GM23248 (cell line): ENCODE measurements at regions not wholly inside any gene's neighbourhood (a gene's known extent, or its start where the extent isn't known, plus 50 kb on each side); places are given as distances from the start of the nearest gene placed in this dataset.

Experiments used
- DNase-seq: peaks from one replicate; pipeline ENCODE4 v3.0.0-alpha.2; 2015
- H2AFZ ChIP-seq: fragments of 200-600 bp; sonication (generic); 2 replicates; pipeline ENCODE4 v1.6.1; 2016; ENCODE audit warnings: antibody characterized with exemption
- H3F3A ChIP-seq: fragments of 200-600 bp; sonication (generic); 2 replicates; pipeline ENCODE4 v1.6.1; 2016; ENCODE audit warnings: mild to moderate bottlenecking, antibody characterized with exemption, mixed run types; ENCODE audit not compliant: insufficient read depth
- H3K27ac ChIP-seq: fragments of 200-600 bp; sonication (generic); 2 replicates; pipeline ENCODE4 v1.5.1; 2016; ENCODE audit warnings: mild to moderate bottlenecking
- H3K27me3 ChIP-seq: fragments of 200-600 bp; sonication (generic); replicated peaks from 2 replicates; pipeline ENCODE4 v1.6.1; 2016; ENCODE audit warnings: mild to moderate bottlenecking; ENCODE audit not compliant: insufficient read depth
- H3K36me3 ChIP-seq: fragments of 200-600 bp; sonication (generic); 2 replicates; pipeline ENCODE4 v1.6.1; 2016; ENCODE audit warnings: low read depth, mild to moderate bottlenecking
- H3K4me1 ChIP-seq: fragments of 200-600 bp; sonication (generic); 2 replicates; pipeline ENCODE4 v1.6.1; 2016; ENCODE audit warnings: mild to moderate bottlenecking; ENCODE audit not compliant: insufficient read depth
- H3K4me2 ChIP-seq: fragments of 200-600 bp; sonication (generic); one replicate; pipeline ENCODE4 v1.6.1; 2016; ENCODE audit warnings: mild to moderate bottlenecking; ENCODE audit not compliant: unreplicated experiment
- H3K4me3 ChIP-seq: fragments of 200-600 bp; sonication (generic); 2 replicates; pipeline ENCODE4 v1.5.1; 2016; ENCODE audit warnings: mild to moderate bottlenecking
- H3K79me2 ChIP-seq: fragments of 200-600 bp; sonication (generic); 2 replicates; pipeline ENCODE4 v1.6.1; 2016; ENCODE audit warnings: mild to moderate bottlenecking; ENCODE audit not compliant: insufficient read depth
- H3K9ac ChIP-seq: fragments of 200-600 bp; sonication (generic); 2 replicates; pipeline ENCODE4 v1.6.1; 2016; ENCODE audit warnings: mild to moderate bottlenecking
- H3K9me2 ChIP-seq: fragments of 200-600 bp; sonication (generic); 2 replicates; pipeline ENCODE4 v1.6.1; 2016; ENCODE audit warnings: mixed run types, mild to moderate bottlenecking, moderate library complexity; ENCODE audit not compliant: insufficient read depth
- H3K9me3 ChIP-seq: fragments of 200-600 bp; sonication (generic); one replicate; pipeline ENCODE4 v1.6.1; 2017; ENCODE audit warnings: low read depth
- H4K20me1 ChIP-seq: fragments of 200-600 bp; sonication (generic); 2 replicates; pipeline ENCODE4 v1.6.0; 2016; ENCODE audit not compliant: insufficient read depth
- EZH2 ChIP-seq: fragments of 200-600 bp; sonication (generic); IDR thresholded peaks from 2 replicates; pipeline ENCODE4 v1.6.1; 2018; ENCODE audit warnings: antibody characterized with exemption, mild to moderate bottlenecking; ENCODE audit not compliant: insufficient read depth, poor library complexity, severe bottlenecking
- EZH2phosphoT487 ChIP-seq: fragments of 200-600 bp; sonication (generic); IDR thresholded peaks from 2 replicates; pipeline ENCODE4 v1.6.1; 2018; ENCODE audit warnings: antibody characterized with exemption, moderate library complexity, mild to moderate bottlenecking, low read depth; ENCODE audit not compliant: insufficient read depth
- WGBS, 2 experiments: methylation state at CpG; one replicate each; pipeline ENCODE4 v1.1.6; 2015 to 2017; ENCODE audit warnings: low lambda C conversion rate in 2 of 2, low coverage in 1 of 2; ENCODE audit errors: missing lambda C conversion rate in 2 of 2; 5-methylcytosine and 5-hydroxymethylcytosine counted together
- in situ Hi-C: fragments of 300-500 bp; cut with MboI; formaldehyde crosslinking; loops from 2 replicates; pipeline ENCODE4 v1.15.0; 2020

GRCh38 chr12:46557539-46558373 is 185.2 kb upstream of the SLC38A2 start:
- peak; percentile 62 for DNase-seq
- 3% methylated on average over 5 of the region's 5 CpGs for WGBS, 2 experiments
- peak overlapping the region; percentile 71 for H3K9ac ChIP-seq
- peaks cover 76% of the 10 kb centered on the region for H3F3A ChIP-seq
- no peaks in the 10 kb centered on the region for H3K9me3 ChIP-seq
- no peaks in the 10 kb centered on the region for H4K20me1 ChIP-seq
- H3K4me2 ChIP-seq: peak overlapping the region; percentile 73
- H3K36me3 ChIP-seq: no peaks in the 10 kb centered on the region
- no peaks in the 10 kb centered on the region for H3K27me3 ChIP-seq
- peak overlapping the region; percentile 35; the same call in 1 of the 2 replicates for H2AFZ ChIP-seq
- H3K4me1 ChIP-seq: peaks cover 92% of the 10 kb centered on the region
- peak overlapping the region; percentile 94 for H3K27ac ChIP-seq
- no peaks in the 10 kb centered on the region for H3K79me2 ChIP-seq
- TF ChIP-seq EZH2phosphoT487: no peak
- TF ChIP-seq EZH2: no peak
- peak overlapping the region; percentile 51 for H3K4me3 ChIP-seq
- H3K9me2 ChIP-seq: no peaks in the 10 kb centered on the region
- in situ Hi-C loops: no loop called here

GRCh38 chr12:46556819-46557524 is 184.4 kb upstream of the SLC38A2 start:
- Histone ChIP-seq H3F3A (peaks cover 76% of the 10 kb centered on the region), H3K79me2 (no peaks in the 10 kb centered on the region), H3K9me3 (no peaks in the 10 kb centered on the region), H3K27ac (peak overlapping the region; percentile 94), H3K27me3 (no peaks in the 10 kb centered on the region), H3K4me2 (peak overlapping the region; percentile 73), H3K9ac (peak overlapping the region; percentile 71), H3K9me2 (no peaks in the 10 kb centered on the region), H3K4me3 (peak overlapping the region; percentile 51), H2AFZ (peak overlapping the region; percentile 35; the same call in 1 of the 2 replicates), H3K36me3 (no peaks in the 10 kb centered on the region), H3K4me1 (peaks cover 88% of the 10 kb centered on the region), H4K20me1 (no peaks in the 10 kb centered on the region)
- WGBS, 2 experiments: 12 to 14% methylated on average over 6 of the region's 6 CpGs
- DNase-seq: peak; percentile 97
- in situ Hi-C loops: no loop called here
- TF ChIP-seq EZH2 (no peak), EZH2phosphoT487 (no peak)

- Histone ChIP-seq H3K36me3 (no peaks in the 10 kb centered on the region), H3K4me3 (peak overlapping the region; percentile 51), H3K27ac (peak overlapping the region; percentile 94), H2AFZ (no peak overlapping the region), H3K9me3 (no peaks in the 10 kb centered on the region), H3K9me2 (no peaks in the 10 kb centered on the region), H3K4me1 (peaks cover 84% of the 10 kb centered on the region), H3K9ac (peak overlapping the region; percentile 71), H3F3A (peaks cover 80% of the 10 kb centered on the region), H3K4me2 (peak overlapping the region; percentile 73), H4K20me1 (no peaks in the 10 kb centered on the region), H3K79me2 (peaks cover 8% of the 10 kb centered on the region; the same call in 1 of the 2 replicates), H3K27me3 (no peaks in the 10 kb centered on the region)
- in situ Hi-C loops: no loop called here
- peak; percentile 91 for DNase-seq
- no peak for TF ChIP-seq EZH2
- peak; percentile 75; the same call in 1 of the 2 replicates for TF ChIP-seq EZH2phosphoT487
- WGBS, 2 experiments: 0 to 1% methylated on average over 2 of the region's 2 CpGs
These were observed 183.6 kb upstream of the SLC38A2 start for GRCh38 chr12:46556105-46556559.

GRCh38 chr12:46555406-46555852 is 182.9 kb upstream of the SLC38A2 start:
- Histone ChIP-seq H3K27me3 (no peaks in the 10 kb centered on the region), H3K36me3 (no peaks in the 10 kb centered on the region), H3K79me2 (peaks cover 13% of the 10 kb centered on the region), H3K4me3 (peak overlapping the region; percentile 51), H3K4me1 (peaks cover 78% of the 10 kb centered on the region), H2AFZ (no peak overlapping the region), H3K4me2 (peak overlapping the region; percentile 73), H3F3A (peaks cover 83% of the 10 kb centered on the region), H3K9me3 (no peaks in the 10 kb centered on the region), H3K9me2 (no peaks in the 10 kb centered on the region), H3K27ac (peak overlapping the region; percentile 94), H3K9ac (peak overlapping the region; percentile 71), H4K20me1 (no peaks in the 10 kb centered on the region)
- WGBS, 2 experiments: 0 to 1% methylated on average over 4 of the region's 4 CpGs
- in situ Hi-C loops: no loop called here
- no peak for TF ChIP-seq EZH2
- no peak for TF ChIP-seq EZH2phosphoT487
- peak; percentile 83 for DNase-seq
